ENCODE measurements at regions not wholly inside any gene's neighbourhood (a gene's known extent, or its start where the extent isn't known, plus 50 kb on each side); places are given as distances from the start of the nearest gene placed in this dataset.

DNA sequence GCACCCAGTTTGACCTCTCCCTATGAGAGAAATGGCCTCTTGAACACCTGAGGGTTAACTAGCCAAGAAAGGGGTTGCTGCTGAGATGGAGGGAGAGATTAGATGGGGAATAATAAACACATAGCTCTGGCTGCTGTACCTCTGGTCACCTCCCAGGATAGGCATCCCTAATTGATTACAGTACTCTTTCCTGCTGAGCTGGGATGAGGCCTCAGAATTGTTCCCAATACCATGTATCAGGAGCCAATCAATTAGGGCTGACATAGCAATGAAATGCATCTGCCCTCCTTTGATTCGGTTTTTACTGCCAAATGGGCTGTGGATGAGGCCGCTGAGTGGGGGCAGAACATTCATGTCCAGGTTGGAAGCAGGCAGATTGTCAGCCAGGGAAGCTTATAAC, 339.4 kb upstream of the SLCO3A1 start:
- TF ChIP-seq CTCF (IDR thresholded peaks at IDR 0.05; ENCODE audit: low read depth, low read length), result no peak
- no peak for TF ChIP-seq EZH2phosphoT487 (IDR thresholded peaks at IDR 0.05; ENCODE audit: low read depth)

Measured in OCI-LY3 (cell line).